ENCODE measurements at regions not wholly inside any gene's neighbourhood (a gene's known extent, or its start where the extent isn't known, plus 50 kb on each side); places are given as distances from the start of the nearest gene placed in this dataset.

DNA sequence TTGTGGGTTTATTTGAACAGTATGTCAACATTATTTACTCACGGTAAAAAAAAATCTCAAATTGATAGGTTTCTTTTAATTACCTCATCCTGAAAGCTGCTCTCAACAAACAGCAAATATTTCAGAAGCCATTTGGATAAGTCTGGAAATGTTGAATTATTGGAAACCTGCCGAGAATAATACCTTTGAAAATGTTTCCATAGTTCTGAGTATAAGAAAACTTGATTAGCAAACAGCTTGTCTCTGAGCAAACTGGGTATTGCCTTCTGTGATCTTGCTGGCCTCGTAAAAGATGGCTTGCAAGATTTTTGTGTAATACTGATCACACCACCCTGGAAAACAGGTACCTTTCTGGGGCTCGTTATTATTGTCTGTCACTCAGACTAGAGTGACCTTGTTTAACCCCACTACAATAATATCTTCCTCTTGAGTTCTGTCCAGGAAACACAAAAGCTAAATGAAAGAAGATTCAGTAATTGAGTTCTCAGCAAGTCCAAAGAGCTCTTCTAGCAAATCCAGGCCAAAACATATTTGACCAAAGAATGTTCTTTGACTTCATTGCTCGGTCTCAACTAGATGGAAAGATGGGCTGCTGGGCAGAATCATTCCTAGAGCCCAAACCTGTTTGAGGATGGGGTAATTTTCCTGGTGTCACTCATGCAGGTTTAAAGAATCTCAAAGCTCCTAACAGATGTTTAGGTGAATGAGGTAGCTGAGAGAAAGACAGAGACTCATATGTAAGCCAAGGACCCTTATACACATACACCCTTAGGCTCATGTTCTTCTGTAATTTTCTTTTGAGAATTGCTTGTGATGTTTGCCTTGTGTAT is 255.6 kb upstream of the JADE1 start:
- no peak for DNase-seq (ENCODE audit: low read depth in 1 of 2, low spot score in 1 of 2)
- H3K27ac ChIP-seq (replicated peaks), result no peak overlapping the region

DNA sequence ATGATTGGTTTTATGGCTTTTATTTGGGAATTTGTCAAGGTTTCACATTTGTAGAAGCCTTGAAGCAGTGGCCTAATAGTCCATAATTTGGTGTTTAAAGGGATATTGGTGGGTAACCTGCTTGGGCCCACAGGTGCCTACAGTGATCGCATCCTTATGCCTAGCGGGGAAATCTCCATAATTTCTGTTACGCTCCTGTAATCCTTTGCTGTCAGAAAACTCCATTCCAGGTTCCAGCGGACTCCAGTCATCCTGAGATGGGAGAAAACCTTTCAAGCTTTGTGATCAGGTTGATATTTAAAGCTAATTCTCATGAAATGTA is 257.0 kb upstream of the JADE1 start:
- no peak for DNase-seq (ENCODE audit: low read depth in 1 of 2, low spot score in 1 of 2)
- Histone ChIP-seq H3K27ac (replicated peaks) (no peak overlapping the region), H3K27me3 (ENCODE audit: insufficient read depth, poor library complexity, severe bottlenecking) (peaks cover 2% of the 10 kb centered on the region), H3K4me3 (replicated peaks; ENCODE audit: insufficient read depth, low read length) (no peak overlapping the region)
- TF ChIP-seq GABPA (IDR thresholded peaks at IDR 0.05; ENCODE audit: low read depth) (no peak), POLR2AphosphoS5 (IDR thresholded peaks at IDR 0.05; ENCODE audit: low read depth) (no peak), SPI1 (IDR thresholded peaks at IDR 0.05; ENCODE audit: borderline replicate concordance, low read depth) (no peak)
- TF ChIP-seq, protein P1, sequence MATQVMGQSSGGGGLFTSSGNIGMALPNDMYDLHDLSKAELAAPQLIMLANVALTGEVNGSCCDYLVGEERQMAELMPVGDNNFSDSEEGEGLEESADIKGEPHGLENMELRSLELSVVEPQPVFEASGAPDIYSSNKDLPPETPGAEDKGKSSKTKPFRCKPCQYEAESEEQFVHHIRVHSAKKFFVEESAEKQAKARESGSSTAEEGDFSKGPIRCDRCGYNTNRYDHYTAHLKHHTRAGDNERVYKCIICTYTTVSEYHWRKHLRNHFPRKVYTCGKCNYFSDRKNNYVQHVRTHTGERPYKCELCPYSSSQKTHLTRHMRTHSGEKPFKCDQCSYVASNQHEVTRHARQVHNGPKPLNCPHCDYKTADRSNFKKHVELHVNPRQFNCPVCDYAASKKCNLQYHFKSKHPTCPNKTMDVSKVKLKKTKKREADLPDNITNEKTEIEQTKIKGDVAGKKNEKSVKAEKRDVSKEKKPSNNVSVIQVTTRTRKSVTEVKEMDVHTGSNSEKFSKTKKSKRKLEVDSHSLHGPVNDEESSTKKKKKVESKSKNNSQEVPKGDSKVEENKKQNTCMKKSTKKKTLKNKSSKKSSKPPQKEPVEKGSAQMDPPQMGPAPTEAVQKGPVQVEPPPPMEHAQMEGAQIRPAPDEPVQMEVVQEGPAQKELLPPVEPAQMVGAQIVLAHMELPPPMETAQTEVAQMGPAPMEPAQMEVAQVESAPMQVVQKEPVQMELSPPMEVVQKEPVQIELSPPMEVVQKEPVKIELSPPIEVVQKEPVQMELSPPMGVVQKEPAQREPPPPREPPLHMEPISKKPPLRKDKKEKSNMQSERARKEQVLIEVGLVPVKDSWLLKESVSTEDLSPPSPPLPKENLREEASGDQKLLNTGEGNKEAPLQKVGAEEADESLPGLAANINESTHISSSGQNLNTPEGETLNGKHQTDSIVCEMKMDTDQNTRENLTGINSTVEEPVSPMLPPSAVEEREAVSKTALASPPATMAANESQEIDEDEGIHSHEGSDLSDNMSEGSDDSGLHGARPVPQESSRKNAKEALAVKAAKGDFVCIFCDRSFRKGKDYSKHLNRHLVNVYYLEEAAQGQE (IDR thresholded peaks at IDR 0.05; ENCODE audit: insufficient replicate concordance, low read depth), result no peak
- TF ChIP-seq, protein P2, sequence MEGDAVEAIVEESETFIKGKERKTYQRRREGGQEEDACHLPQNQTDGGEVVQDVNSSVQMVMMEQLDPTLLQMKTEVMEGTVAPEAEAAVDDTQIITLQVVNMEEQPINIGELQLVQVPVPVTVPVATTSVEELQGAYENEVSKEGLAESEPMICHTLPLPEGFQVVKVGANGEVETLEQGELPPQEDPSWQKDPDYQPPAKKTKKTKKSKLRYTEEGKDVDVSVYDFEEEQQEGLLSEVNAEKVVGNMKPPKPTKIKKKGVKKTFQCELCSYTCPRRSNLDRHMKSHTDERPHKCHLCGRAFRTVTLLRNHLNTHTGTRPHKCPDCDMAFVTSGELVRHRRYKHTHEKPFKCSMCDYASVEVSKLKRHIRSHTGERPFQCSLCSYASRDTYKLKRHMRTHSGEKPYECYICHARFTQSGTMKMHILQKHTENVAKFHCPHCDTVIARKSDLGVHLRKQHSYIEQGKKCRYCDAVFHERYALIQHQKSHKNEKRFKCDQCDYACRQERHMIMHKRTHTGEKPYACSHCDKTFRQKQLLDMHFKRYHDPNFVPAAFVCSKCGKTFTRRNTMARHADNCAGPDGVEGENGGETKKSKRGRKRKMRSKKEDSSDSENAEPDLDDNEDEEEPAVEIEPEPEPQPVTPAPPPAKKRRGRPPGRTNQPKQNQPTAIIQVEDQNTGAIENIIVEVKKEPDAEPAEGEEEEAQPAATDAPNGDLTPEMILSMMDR (IDR thresholded peaks at IDR 0.05; ENCODE audit: insufficient read depth, low read length), result no peak

More for the DNA sequence above, 255.6 kb upstream of the JADE1 start:
- peaks cover 2% of the 10 kb centered on the region for H3K27me3 ChIP-seq (ENCODE audit: insufficient read depth, poor library complexity, severe bottlenecking)
- H3K4me3 ChIP-seq (replicated peaks; ENCODE audit: insufficient read depth, low read length), result peak overlapping the region; percentile 19
- TF ChIP-seq, protein P2 (IDR thresholded peaks at IDR 0.05; ENCODE audit: insufficient read depth, low read length), result no peak
- no peak for TF ChIP-seq SPI1 (IDR thresholded peaks at IDR 0.05; ENCODE audit: borderline replicate concordance, low read depth)

DNA sequence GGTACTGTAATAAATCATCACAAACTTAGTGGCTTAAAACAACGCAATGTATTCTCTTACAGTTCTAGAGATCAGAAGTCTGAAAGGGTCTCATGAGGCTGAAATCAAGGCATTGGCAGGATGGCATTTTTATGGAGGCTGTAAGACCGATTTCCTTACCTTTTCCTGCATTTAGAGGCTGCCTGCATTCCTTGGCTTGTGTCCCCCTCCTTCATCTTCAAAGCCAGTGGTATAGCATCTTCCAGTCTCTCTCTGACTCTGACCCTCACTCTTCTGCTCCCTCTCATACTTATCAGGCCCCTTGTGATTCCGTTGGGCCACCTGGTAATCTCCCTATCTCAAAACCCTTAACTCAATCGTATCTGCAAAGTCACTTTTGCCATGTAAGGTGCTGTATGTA is 258.2 kb upstream of the JADE1 start:
- H3K27me3 ChIP-seq (ENCODE audit: insufficient read depth, poor library complexity, severe bottlenecking), result peaks cover 2% of the 10 kb centered on the region
- H3K27ac ChIP-seq (replicated peaks), result no peak overlapping the region
- no peak for DNase-seq (ENCODE audit: low read depth in 1 of 2, low spot score in 1 of 2)
- no peak overlapping the region for H3K4me3 ChIP-seq (replicated peaks; ENCODE audit: insufficient read depth, low read length)
- TF ChIP-seq, protein P2 (IDR thresholded peaks at IDR 0.05; ENCODE audit: insufficient read depth, low read length), result no peak
- TF ChIP-seq, protein P1 (IDR thresholded peaks at IDR 0.05; ENCODE audit: insufficient replicate concordance, low read depth), result no peak
- TF ChIP-seq SPI1 (IDR thresholded peaks at IDR 0.05; ENCODE audit: borderline replicate concordance, low read depth) (no peak), POLR2AphosphoS5 (IDR thresholded peaks at IDR 0.05; ENCODE audit: low read depth) (no peak), GABPA (IDR thresholded peaks at IDR 0.05; ENCODE audit: low read depth) (no peak)

DNA sequence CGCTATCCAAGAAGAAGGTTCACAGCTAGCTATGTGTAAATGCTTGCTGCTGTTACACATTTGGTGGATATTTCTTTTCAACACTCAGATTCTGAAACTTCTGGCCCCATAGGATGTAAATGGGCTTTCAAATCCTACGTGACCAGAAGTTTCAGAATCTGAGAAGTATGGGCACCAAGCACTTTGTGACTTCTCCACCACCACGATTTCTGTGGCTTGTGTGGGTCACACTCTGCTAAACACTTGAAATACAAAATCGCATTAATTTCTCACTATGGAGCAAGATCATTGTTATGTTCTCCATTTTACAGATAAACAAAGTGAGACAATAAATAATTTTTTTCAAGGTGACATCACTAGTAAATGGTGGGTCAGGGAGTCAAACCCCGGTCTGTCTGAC is 259.4 kb upstream of the JADE1 start:
- no peak overlapping the region for H3K4me3 ChIP-seq (replicated peaks; ENCODE audit: insufficient read depth, low read length)
- DNase-seq (ENCODE audit: low read depth in 1 of 2, low spot score in 1 of 2), result no peak
- H3K27ac ChIP-seq (replicated peaks), result no peak overlapping the region
- no peak for TF ChIP-seq POLR2AphosphoS5 (IDR thresholded peaks at IDR 0.05; ENCODE audit: low read depth)
- TF ChIP-seq, protein P1 (IDR thresholded peaks at IDR 0.05; ENCODE audit: insufficient replicate concordance, low read depth), result no peak
- no peak for TF ChIP-seq GABPA (IDR thresholded peaks at IDR 0.05; ENCODE audit: low read depth)
- TF ChIP-seq, protein P2 (IDR thresholded peaks at IDR 0.05; ENCODE audit: insufficient read depth, low read length), result no peak
- no peak for TF ChIP-seq SPI1 (IDR thresholded peaks at IDR 0.05; ENCODE audit: borderline replicate concordance, low read depth)
- peaks cover 2% of the 10 kb centered on the region for H3K27me3 ChIP-seq (ENCODE audit: insufficient read depth, poor library complexity, severe bottlenecking)
